DND-41 (cell line): ENCODE measurements at regions not wholly inside any gene's neighbourhood (a gene's known extent, or its start where the extent isn't known, plus 50 kb on each side); places are given as distances from the start of the nearest gene placed in this dataset.

Source experiments
- ATAC-seq: fragments of 200-7000 bp; cut with Tn5 transposase; 3 replicates; pipeline ENCODE4 v1.9.1; 2021; ENCODE audit warnings: low read depth; ENCODE audit not compliant: insufficient read depth
- DNase-seq: peaks from one replicate; pipeline ENCODE4 v3.0.0-alpha.2; 2020
- H2AFZ ChIP-seq: 2 replicates; pipeline ENCODE4 v1.6.0; 2012; ENCODE audit warnings: low read depth, low read length
- H3K27ac ChIP-seq: 2 replicates; pipeline ENCODE4 v1.5.1; 2012; ENCODE audit warnings: low read length, inconsistent platforms
- H3K27me3 ChIP-seq: fragments of 200-600 bp; sonication (generic); 2 replicates; pipeline ENCODE4 v1.6.0; 2012; ENCODE audit warnings: low read length, mild to moderate bottlenecking, inconsistent platforms; ENCODE audit not compliant: insufficient read depth, poor library complexity
- H3K36me3 ChIP-seq: 2 replicates; pipeline ENCODE4 v1.5.1; 2012; ENCODE audit warnings: low read length, inconsistent platforms; ENCODE audit not compliant: insufficient read depth
- H3K4me1 ChIP-seq: 2 replicates; pipeline ENCODE4 v1.5.1; 2012; ENCODE audit warnings: mild to moderate bottlenecking, low read length; ENCODE audit not compliant: insufficient read depth
- H3K4me2 ChIP-seq: 2 replicates; pipeline ENCODE4 v1.6.0; 2012; ENCODE audit warnings: mild to moderate bottlenecking, moderate library complexity, low read length, inconsistent platforms; ENCODE audit not compliant: insufficient read depth
- H3K4me3 ChIP-seq, 2 experiments: fragments of 200-600 bp in 1 of 2; shearing (Covaris generic) in 1 of 2; 2 replicates each; pipeline ENCODE4 v1.5.1; 2012 to 2016; ENCODE audit warnings: inconsistent platforms in 2 of 2, low read length in 2 of 2, mild to moderate bottlenecking in 2 of 2, low read depth in 1 of 2, moderate library complexity in 1 of 2
- H3K79me2 ChIP-seq: 2 replicates; pipeline ENCODE4 v1.6.0; 2012; ENCODE audit warnings: low read length, inconsistent platforms; ENCODE audit not compliant: insufficient read depth
- H3K9ac ChIP-seq: 2 replicates; pipeline ENCODE4 v1.6.0; 2012; ENCODE audit warnings: low read depth, mild to moderate bottlenecking, inconsistent platforms, low read length, moderate library complexity
- H3K9me3 ChIP-seq: 2 replicates; pipeline ENCODE4 v1.5.1; 2012; ENCODE audit warnings: low read length, moderate library complexity, mild to moderate bottlenecking, inconsistent platforms; ENCODE audit not compliant: insufficient read depth, severe bottlenecking
- H4K20me1 ChIP-seq: 2 replicates; pipeline ENCODE4 v1.6.0; 2012; ENCODE audit warnings: low read length; ENCODE audit not compliant: insufficient read depth
- EZH2 ChIP-seq: IDR thresholded peaks from 3 replicates; pipeline ENCODE4 v1.6.1; 2012; ENCODE audit warnings: borderline replicate concordance, low read depth, mild to moderate bottlenecking, moderate library complexity, low read length, inconsistent platforms; ENCODE audit not compliant: severe bottlenecking
- TF ChIP-seq, protein P1 (sequence below): IDR thresholded peaks from 2 replicates; pipeline ENCODE4 v1.5.1; 2012; ENCODE audit warnings: borderline replicate concordance, low read length, moderate library complexity, mild to moderate bottlenecking; ENCODE audit not compliant: poor library complexity, severe bottlenecking; ENCODE audit errors: extremely low read depth

DNA sequence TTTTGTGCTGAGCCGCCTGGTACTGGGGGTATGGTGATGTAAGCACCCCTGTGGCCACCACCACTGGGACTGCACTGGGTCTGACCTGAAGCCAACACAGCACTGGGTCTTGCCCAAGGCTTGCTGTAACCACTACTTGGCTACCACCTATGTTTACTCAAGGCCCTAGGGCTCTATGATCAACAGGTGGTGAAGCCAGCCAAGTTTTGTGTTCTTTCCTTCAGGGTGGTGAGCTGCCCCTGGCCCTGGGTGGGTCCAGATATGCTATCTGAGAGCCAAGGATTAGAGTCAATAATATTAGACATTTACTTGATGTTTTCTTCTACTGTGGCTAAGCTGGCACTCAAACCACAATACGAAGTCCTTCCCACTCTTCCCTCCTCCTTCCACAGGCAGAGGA, 55.1 kb upstream of the PAGE4 start:
- Histone ChIP-seq H3K27me3 (no peaks in the 10 kb centered on the region), H3K4me3 (no peak overlapping the region)

DNA sequence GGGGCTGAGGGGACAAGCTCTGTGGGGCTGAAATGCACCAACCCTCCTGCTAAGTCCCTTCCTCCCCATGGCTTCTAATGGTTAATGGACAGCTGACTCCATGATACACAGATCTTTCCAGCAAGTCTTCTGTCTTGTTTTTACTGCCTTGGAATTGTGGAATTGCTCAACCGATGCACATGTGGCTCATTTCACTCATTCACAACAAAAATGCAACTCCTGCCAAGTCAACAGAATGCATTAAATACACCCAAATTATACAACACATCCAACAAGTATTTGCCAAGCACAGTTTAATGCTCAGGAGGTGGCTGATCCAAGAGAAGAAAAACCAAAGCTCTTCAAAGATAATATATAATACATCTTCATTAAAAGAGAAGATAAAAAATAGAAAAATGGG, 61.9 kb upstream of the PAGE4 start:
- Histone ChIP-seq H3K4me1 (no peaks in the 10 kb centered on the region), H3K36me3 (no peaks in the 10 kb centered on the region), H3K9ac (no peak overlapping the region), H3K27ac (no peak overlapping the region), H3K4me2 (no peak overlapping the region), H3K79me2 (no peaks in the 10 kb centered on the region), H3K9me3 (no peaks in the 10 kb centered on the region), H3K4me3 (no peak overlapping the region), H3K27me3 (no peaks in the 10 kb centered on the region), H4K20me1 (no peaks in the 10 kb centered on the region), H2AFZ (no peak overlapping the region)
- TF ChIP-seq, protein P1, sequence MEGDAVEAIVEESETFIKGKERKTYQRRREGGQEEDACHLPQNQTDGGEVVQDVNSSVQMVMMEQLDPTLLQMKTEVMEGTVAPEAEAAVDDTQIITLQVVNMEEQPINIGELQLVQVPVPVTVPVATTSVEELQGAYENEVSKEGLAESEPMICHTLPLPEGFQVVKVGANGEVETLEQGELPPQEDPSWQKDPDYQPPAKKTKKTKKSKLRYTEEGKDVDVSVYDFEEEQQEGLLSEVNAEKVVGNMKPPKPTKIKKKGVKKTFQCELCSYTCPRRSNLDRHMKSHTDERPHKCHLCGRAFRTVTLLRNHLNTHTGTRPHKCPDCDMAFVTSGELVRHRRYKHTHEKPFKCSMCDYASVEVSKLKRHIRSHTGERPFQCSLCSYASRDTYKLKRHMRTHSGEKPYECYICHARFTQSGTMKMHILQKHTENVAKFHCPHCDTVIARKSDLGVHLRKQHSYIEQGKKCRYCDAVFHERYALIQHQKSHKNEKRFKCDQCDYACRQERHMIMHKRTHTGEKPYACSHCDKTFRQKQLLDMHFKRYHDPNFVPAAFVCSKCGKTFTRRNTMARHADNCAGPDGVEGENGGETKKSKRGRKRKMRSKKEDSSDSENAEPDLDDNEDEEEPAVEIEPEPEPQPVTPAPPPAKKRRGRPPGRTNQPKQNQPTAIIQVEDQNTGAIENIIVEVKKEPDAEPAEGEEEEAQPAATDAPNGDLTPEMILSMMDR: no peak
- no peak for TF ChIP-seq EZH2
- DNase-seq (no peak), ATAC-seq (no peak)

More for the DNA sequence above, 55.1 kb upstream of the PAGE4 start:
- Histone ChIP-seq H3K27ac (no peak overlapping the region), H3K9me3 (no peaks in the 10 kb centered on the region), H3K79me2 (no peaks in the 10 kb centered on the region), H3K4me1 (no peaks in the 10 kb centered on the region), H3K36me3 (no peaks in the 10 kb centered on the region), H3K4me2 (no peak overlapping the region), H4K20me1 (no peaks in the 10 kb centered on the region), H2AFZ (no peak overlapping the region), H3K9ac (no peak overlapping the region)
- TF ChIP-seq, protein P1: no peak
- no peak for TF ChIP-seq EZH2
- DNase-seq (no peak), ATAC-seq (no peak)

DNA sequence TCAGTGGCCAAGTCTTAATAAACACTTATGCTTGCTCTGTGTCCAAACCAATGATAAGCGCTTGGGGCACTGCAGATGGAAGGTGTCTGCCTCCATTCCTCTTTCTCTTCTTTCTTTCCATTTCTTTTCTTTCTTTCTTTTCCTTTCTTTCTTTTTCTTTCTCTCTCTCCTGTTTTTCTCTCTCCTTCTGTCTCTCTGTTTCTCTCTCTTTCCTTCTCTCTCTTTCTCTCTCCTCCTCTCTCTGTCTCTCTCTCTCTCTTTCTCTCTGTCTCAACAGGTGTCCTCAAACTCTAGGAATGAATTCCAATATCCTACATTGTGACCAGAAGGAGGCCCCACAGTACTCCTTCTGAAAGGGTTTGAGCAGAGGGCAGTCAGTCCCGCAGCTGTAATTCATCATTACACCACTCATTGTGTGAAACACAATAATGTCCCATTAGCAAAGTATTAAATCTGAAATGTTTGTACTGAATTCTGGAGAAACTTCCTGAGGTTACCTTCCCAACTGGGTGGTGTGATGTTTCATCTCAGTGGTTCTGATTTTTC, 66.5 kb upstream of the PAGE1 start:
- H3K79me2 ChIP-seq: no peaks in the 10 kb centered on the region
- no peak for ATAC-seq
- no peak overlapping the region for H3K4me3 ChIP-seq
- no peaks in the 10 kb centered on the region for H3K9me3 ChIP-seq
- H3K27me3 ChIP-seq: no peaks in the 10 kb centered on the region
- DNase-seq: no peak
- H3K9ac ChIP-seq: no peak overlapping the region
- no peak overlapping the region for H2AFZ ChIP-seq
- H3K4me2 ChIP-seq: no peak overlapping the region
- TF ChIP-seq EZH2: no peak
- TF ChIP-seq, protein P1: no peak
- no peaks in the 10 kb centered on the region for H3K4me1 ChIP-seq
- no peaks in the 10 kb centered on the region for H4K20me1 ChIP-seq
- no peaks in the 10 kb centered on the region for H3K36me3 ChIP-seq
- no peak overlapping the region for H3K27ac ChIP-seq
